HG02840 (cell line): ENCODE measurements at regions not wholly inside any gene's neighbourhood (a gene's known extent, or its start where the extent isn't known, plus 50 kb on each side); places are given as distances from the start of the nearest gene placed in this dataset.
"Not testable (repeated sequence)": the region's sequence is repeated elsewhere in the genome, so short reads cannot be mapped to it uniquely, and the experiment has no call there.

Experiments used
- ATAC-seq: cut with Tn5 transposase; IDR thresholded peaks from one replicate; pipeline ENCODE4 v1.9.1; 2021; ENCODE audit warnings: mild to moderate bottlenecking, moderate library complexity, moderate number of reproducible peaks; ENCODE audit not compliant: unreplicated experiment, low FRiP score

- no peak for ATAC-seq
Measured at GRCh38 chr10:9379183-9379582, 1324.7 kb downstream of the GATA3 start.

DNA sequence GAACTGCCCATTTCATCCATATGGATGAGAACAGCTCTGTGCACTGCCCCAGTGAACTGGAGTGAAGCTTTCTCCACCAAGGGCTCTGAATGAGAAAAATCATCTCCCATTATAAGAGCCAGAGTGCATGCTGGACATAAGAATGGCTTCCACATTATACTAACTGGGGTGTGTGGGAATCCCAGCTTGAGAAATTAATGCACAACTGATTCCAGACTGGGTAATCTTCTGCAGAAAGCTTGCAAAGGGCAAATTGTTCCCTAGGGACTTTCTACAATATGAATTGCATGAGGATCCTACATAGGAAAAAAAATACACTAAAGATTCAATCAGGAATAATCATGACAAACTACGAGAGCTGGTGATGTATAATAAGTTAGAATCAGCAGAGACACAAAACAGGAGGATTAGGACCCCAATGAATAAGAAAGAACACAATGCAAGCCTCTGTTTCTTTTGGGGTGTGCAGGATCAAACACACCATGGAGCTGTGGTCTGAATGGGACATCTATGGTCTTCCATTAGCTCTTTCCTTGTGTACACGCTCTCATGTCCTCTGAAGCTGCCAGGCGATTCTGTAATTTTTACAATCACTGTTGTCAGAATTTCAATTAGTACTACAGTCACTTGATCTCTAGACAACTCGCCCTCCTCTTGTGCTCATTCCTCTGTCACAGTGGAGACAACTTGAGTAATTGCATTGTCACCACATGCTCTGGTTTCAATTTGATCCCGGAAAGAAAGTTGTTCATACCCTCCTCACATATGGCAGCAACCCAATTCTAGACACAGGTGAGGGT is 1327.4 kb downstream of the GATA3 start:
- no peak for ATAC-seq

DNA sequence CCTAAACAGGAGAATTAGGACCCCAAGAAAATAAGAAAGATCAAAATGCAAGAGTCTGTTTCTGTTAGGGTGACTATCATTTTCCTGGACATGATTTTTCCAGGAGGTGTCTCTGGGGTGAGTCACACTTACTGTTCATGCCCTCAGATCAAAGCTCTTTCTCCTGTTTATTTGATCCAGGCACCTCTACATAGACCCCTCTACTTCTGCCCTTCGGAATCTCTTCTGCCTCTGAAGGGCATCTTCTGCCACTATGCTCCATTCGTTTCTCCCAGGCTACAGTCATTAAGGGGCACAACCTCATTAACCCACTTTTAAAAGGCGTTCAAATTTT is 1328.0 kb downstream of the GATA3 start:
- no peak for ATAC-seq

DNA sequence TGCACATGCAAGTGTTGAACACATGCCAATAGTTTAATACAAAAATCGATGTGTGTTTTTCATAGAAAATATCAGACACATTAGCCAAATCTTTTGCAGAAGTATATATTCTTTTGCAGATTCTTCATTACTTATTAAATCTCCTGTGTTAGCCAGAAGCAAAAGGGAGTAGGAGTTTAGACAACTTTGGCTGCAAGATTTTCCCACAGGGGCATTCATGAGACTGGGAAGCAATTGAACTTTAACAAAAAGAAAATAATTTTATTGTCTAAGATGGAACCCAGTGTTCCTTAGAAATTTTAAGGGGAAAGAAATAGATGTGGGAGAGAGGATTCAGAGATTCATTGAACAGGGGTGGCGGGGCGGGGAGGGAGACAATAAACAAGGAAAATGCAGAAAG is 1336.0 kb downstream of the GATA3 start:
- ATAC-seq = no peak

GRCh38 chr10:9399275-9399983 is 1344.9 kb downstream of the GATA3 start:
- ATAC-seq = no peak

- not testable (repeated sequence) for ATAC-seq
Measured at GRCh38 chr10:9402067-9402466, 1347.6 kb downstream of the GATA3 start.

GRCh38 chr10:9402507-9403195 is 1348.2 kb downstream of the GATA3 start:
- not testable (repeated sequence) for ATAC-seq

GRCh38 chr10:9407201-9407600 is 1352.7 kb downstream of the GATA3 start:
- not testable (repeated sequence) for ATAC-seq

GRCh38 chr10:9416331-9416730 is 1361.8 kb downstream of the GATA3 start:
- no peak for ATAC-seq

DNA sequence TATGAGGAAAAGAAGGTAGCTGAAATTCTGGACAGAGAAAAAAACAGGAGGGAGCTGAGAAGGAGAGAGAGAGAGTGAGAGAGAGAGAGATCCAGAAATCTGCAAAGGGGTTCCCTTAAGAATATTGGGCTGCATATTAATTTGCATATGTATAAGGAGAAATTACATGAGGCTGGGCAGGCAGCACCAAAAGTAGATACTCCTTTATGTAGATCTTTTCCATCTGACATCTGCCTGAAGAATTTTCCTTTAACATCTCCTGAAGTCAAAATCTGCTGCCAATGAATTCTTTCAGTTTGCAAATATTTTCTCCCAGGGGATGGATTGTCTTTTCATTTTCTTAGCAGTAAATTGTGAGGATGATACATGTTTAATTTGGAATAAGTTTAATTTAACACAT is 1365.3 kb downstream of the GATA3 start:
- no peak for ATAC-seq

DNA sequence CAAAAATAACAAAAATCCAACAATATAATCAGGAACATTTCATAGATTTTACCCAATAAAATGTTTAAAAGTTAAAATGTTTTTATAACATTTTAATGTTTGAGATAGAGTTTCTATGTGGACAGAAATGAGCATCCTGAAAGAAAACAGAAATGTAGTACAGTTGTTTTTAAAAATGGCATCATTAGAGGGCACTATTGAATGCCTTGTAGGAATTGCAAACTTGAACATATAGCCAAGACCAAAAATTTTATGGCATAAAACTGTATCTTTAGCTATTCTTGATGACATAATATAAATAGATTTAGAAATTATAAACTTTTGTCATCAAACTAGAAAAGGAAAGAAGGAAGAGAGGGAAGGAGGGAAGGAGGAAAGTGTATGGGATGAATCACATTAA is 1372.7 kb downstream of the GATA3 start:
- ATAC-seq = no peak

DNA sequence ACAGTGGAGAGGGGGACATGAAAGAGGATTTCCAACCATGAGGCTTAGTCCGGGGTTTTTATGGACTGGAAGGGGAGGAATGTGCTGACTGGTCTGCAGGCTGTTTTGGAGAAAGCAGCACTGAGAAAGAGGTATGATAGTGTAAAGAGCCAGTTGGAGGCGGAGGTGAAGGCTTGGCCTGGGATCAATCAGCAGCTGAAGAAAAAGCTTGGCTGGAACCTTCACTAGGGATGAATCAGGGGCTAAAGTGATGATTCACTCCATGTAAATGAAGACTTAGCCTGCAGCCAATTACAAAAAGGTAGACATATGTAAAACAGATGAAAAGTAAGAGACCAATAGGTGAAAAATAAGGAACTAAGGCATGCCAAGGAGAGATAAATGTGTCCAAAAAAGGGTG is 1382.6 kb downstream of the GATA3 start:
- no peak for ATAC-seq

DNA sequence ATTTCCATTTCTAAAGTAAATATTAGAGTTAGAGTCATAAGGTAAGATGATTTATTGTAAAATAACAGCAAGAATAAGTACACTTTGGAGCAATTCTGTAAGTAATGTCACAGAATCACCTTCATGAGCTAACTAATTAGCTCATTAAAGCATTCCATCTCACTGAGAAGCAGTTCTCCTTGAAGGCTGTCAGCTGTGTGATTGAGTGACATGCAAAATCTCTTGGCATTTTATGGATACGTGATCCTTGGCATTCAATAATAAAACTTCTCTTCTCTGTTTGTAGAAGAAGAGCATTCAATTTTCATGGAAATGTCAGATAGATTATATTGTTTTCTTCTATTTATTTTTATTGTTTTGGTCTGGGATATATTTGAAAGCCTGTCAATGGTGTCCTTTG is 1389.3 kb downstream of the GATA3 start:
- no peak for ATAC-seq

GRCh38 chr10:9449530-9449929 is 1395.0 kb downstream of the GATA3 start:
- ATAC-seq = no peak

- no peak for ATAC-seq
Measured at GRCh38 chr10:9450801-9451200, 1396.3 kb downstream of the GATA3 start.

- ATAC-seq = no peak
Measured at GRCh38 chr10:9451211-9451773, 1396.8 kb downstream of the GATA3 start.

DNA sequence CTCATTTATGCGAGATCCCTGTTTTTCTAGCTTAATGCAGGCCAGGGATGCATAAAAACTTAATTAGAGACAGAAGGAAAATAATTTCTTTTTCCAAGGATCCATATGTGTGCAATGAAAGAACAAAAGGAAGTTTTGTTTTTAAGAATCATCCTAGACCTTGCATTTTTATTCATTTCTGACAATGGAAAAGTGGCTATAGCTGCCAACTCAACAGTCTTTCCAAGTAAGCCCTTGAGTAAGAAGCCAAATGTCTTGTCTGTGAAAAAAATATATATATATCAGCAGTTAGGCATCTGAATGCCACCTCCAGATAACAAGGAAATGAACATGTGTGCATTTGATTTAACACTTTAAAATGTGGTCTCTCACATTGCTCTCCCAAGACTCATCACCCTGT is 1397.6 kb downstream of the GATA3 start:
- ATAC-seq = no peak

DNA sequence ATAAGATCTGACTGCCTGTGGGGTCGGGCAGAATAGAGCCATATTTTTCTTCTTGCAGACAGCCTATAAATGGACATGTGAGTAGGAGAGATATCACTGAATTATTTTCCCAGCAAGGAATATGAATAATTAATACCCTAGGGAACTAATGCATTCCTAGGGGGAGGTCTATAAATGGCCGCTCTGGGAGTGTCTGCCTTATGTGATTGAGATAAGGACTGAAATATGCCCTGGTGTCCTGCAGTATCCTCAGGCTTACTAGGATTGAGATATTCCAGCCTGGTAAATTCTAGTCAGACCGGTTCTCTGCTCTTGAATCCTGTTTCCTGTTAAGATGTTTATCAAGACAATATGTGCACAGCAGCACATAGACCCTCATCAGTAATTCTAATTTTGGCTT is 1399.4 kb downstream of the GATA3 start:
- not testable (repeated sequence) for ATAC-seq

GRCh38 chr10:9469663-9470205 is 1415.2 kb downstream of the GATA3 start:
- no peak for ATAC-seq

- ATAC-seq = no peak
Measured at GRCh38 chr10:9470581-9470980, 1416.1 kb downstream of the GATA3 start.

DNA sequence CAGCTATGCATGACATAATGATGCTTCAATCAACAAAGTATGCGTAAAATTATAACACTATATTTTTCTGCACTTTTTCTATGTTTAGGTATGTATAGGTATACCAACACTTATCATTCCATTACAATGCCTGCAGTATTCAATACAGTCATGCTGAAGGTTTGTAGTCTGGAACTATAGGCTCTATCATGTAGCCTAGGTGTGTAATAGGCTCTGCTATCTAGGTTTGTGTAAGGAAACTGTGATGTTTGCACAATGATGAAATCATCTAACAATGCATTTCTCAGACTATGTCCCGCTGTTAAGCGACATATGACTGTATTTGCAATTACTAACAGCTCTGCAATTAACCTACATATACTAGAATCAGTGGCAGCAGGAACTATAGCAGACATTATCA is 1447.5 kb downstream of the GATA3 start:
- no peak for ATAC-seq
